ENCODE measurements at regions not wholly inside any gene's neighbourhood (a gene's known extent, or its start where the extent isn't known, plus 50 kb on each side); places are given as distances from the start of the nearest gene placed in this dataset.
A peak's percentile ranks its signal among the peaks of the same experiment; 100 is the strongest.

GRCh38 chr17:36722121-36722902 is 120.9 kb downstream of the MRM1 start:
- peaks cover 3% of the 10 kb centered on the region; the same call in 1 of the 2 replicates for H3K27me3 ChIP-seq (ENCODE audit: control insufficient read depth, low read length)
- H3K9me2 ChIP-seq (replicated peaks; ENCODE audit: control insufficient read depth, low read length), result no peaks in the 10 kb centered on the region
- H3K4me1 ChIP-seq (ENCODE audit: control insufficient read depth, low read length), result peaks cover 44% of the 10 kb centered on the region
- H3F3A ChIP-seq (ENCODE audit: control insufficient read depth, insufficient read depth), result peaks cover 5% of the 10 kb centered on the region; the same call in 1 of the 2 replicates
- H3K36me3 ChIP-seq (ENCODE audit: control insufficient read depth, low read length), result no peaks in the 10 kb centered on the region
- peak overlapping the region; percentile 63 for H3K27ac ChIP-seq (ENCODE audit: low read depth, low read length)
- H3K4me2 ChIP-seq (ENCODE audit: low read length), result peak overlapping the region; percentile 93
- H4K20me1 ChIP-seq (ENCODE audit: control insufficient read depth, insufficient read depth, low read depth, low read length), result no peaks in the 10 kb centered on the region
- H3K9me3 ChIP-seq (ENCODE audit: control insufficient read depth, insufficient read depth, low read length), result peaks cover 3% of the 10 kb centered on the region; the same call in 1 of the 2 replicates
- peak overlapping the region; percentile 75 for H3K4me3 ChIP-seq (ENCODE audit: low read length)
- no peaks in the 10 kb centered on the region for H3K79me2 ChIP-seq (ENCODE audit: control insufficient read depth, low read length)
- TF ChIP-seq CTCF (IDR thresholded peaks at IDR 0.05; ENCODE audit: low read depth, low read length, poor library complexity, severe bottlenecking) (no peak), EZH2phosphoT487 (IDR thresholded peaks at IDR 0.05; ENCODE audit: borderline replicate concordance, low read length) (no peak)

- H3K4me2 ChIP-seq (ENCODE audit: low read length), result peak overlapping the region; percentile 93
- no peaks in the 10 kb centered on the region for H3K36me3 ChIP-seq (ENCODE audit: control insufficient read depth, low read length)
- peaks cover 3% of the 10 kb centered on the region; the same call in 1 of the 2 replicates for H3K9me3 ChIP-seq (ENCODE audit: control insufficient read depth, insufficient read depth, low read length)
- no peaks in the 10 kb centered on the region for H3K79me2 ChIP-seq (ENCODE audit: control insufficient read depth, low read length)
- no peaks in the 10 kb centered on the region for H4K20me1 ChIP-seq (ENCODE audit: control insufficient read depth, insufficient read depth, low read depth, low read length)
- peaks cover 50% of the 10 kb centered on the region for H3K4me1 ChIP-seq (ENCODE audit: control insufficient read depth, low read length)
- peak overlapping the region; percentile 75 for H3K4me3 ChIP-seq (ENCODE audit: low read length)
- no peak overlapping the region for H3K27ac ChIP-seq (ENCODE audit: low read depth, low read length)
- TF ChIP-seq CTCF (IDR thresholded peaks at IDR 0.05; ENCODE audit: low read depth, low read length, poor library complexity, severe bottlenecking) (no peak), EZH2phosphoT487 (IDR thresholded peaks at IDR 0.05; ENCODE audit: borderline replicate concordance, low read length) (no peak)
- H3K27me3 ChIP-seq (ENCODE audit: control insufficient read depth, low read length), result peaks cover 7% of the 10 kb centered on the region; the same call in 1 of the 2 replicates
- peaks cover 5% of the 10 kb centered on the region; the same call in 1 of the 2 replicates for H3F3A ChIP-seq (ENCODE audit: control insufficient read depth, insufficient read depth)
- H3K9me2 ChIP-seq (replicated peaks; ENCODE audit: control insufficient read depth, low read length), result no peaks in the 10 kb centered on the region
Measured at GRCh38 chr17:36722903-36723263, 121.5 kb downstream of the MRM1 start.

GRCh38 chr17:36723459-36724025 is 122.2 kb downstream of the MRM1 start:
- H3K36me3 ChIP-seq (ENCODE audit: control insufficient read depth, low read length), result no peaks in the 10 kb centered on the region
- H3K9me2 ChIP-seq (replicated peaks; ENCODE audit: control insufficient read depth, low read length), result no peaks in the 10 kb centered on the region
- H3K27ac ChIP-seq (ENCODE audit: low read depth, low read length), result no peak overlapping the region
- no peak for TF ChIP-seq CTCF (IDR thresholded peaks at IDR 0.05; ENCODE audit: low read depth, low read length, poor library complexity, severe bottlenecking)
- no peak for TF ChIP-seq EZH2phosphoT487 (IDR thresholded peaks at IDR 0.05; ENCODE audit: borderline replicate concordance, low read length)
- no peak overlapping the region for H3K4me2 ChIP-seq (ENCODE audit: low read length)
- H3K4me3 ChIP-seq (ENCODE audit: low read length), result no peak overlapping the region
- peaks cover 7% of the 10 kb centered on the region; the same call in 1 of the 2 replicates for H3K27me3 ChIP-seq (ENCODE audit: control insufficient read depth, low read length)
- peaks cover 3% of the 10 kb centered on the region; the same call in 1 of the 2 replicates for H3K9me3 ChIP-seq (ENCODE audit: control insufficient read depth, insufficient read depth, low read length)
- no peaks in the 10 kb centered on the region for H4K20me1 ChIP-seq (ENCODE audit: control insufficient read depth, insufficient read depth, low read depth, low read length)
- no peaks in the 10 kb centered on the region for H3K79me2 ChIP-seq (ENCODE audit: control insufficient read depth, low read length)
- H3K4me1 ChIP-seq (ENCODE audit: control insufficient read depth, low read length), result peaks cover 50% of the 10 kb centered on the region
- peaks cover 5% of the 10 kb centered on the region; the same call in 1 of the 2 replicates for H3F3A ChIP-seq (ENCODE audit: control insufficient read depth, insufficient read depth)
